GM23338 (cell line): ENCODE measurements at regions not wholly inside any gene's neighbourhood (a gene's known extent, or its start where the extent isn't known, plus 50 kb on each side); places are given as distances from the start of the nearest gene placed in this dataset.

Experiments
- ATAC-seq: fragments of 200-7000 bp; cut with Tn5 transposase; 3 replicates; pipeline ENCODE4 v1.9.1; 2020
- DNase-seq: peaks from one replicate; pipeline ENCODE4 v3.0.0-alpha.2; 2015; ENCODE audit warnings: low spot score
- H2AFZ ChIP-seq: fragments of 200-600 bp; sonication (generic); 2 replicates; pipeline ENCODE4 v1.8.0; 2016; ENCODE audit warnings: antibody characterized with exemption, mild to moderate bottlenecking, moderate library complexity
- H3F3A ChIP-seq: fragments of 200-600 bp; sonication (generic); replicated peaks from 2 replicates; pipeline ENCODE4 v1.8.0; 2017; ENCODE audit warnings: antibody characterized with exemption, mixed run types, low read depth
- H3K27ac ChIP-seq: fragments of 200-600 bp; sonication (generic); 2 replicates; pipeline ENCODE4 v1.6.1; 2016; ENCODE audit warnings: low read depth
- H3K27me3 ChIP-seq: fragments of 200-600 bp; sonication (generic); 2 replicates; pipeline ENCODE4 v1.8.0; 2016; ENCODE audit warnings: mild to moderate bottlenecking, mixed run types, moderate library complexity; ENCODE audit not compliant: insufficient read depth
- H3K36me3 ChIP-seq: fragments of 200-600 bp; sonication (generic); 2 replicates; pipeline ENCODE4 v1.8.0; 2016; ENCODE audit warnings: mild to moderate bottlenecking; ENCODE audit not compliant: insufficient read depth
- H3K4me1 ChIP-seq: fragments of 200-600 bp; sonication (generic); 2 replicates; pipeline ENCODE4 v1.8.0; 2016; ENCODE audit warnings: mild to moderate bottlenecking, moderate library complexity; ENCODE audit not compliant: insufficient read depth
- H3K4me2 ChIP-seq: fragments of 200-600 bp; sonication (generic); 2 replicates; pipeline ENCODE4 v1.7.1; 2017; ENCODE audit warnings: mixed run types
- H3K4me3 ChIP-seq: fragments of 200-600 bp; sonication (generic); 2 replicates; pipeline ENCODE4 v1.6.1; 2016; ENCODE audit warnings: mixed run types
- H3K79me2 ChIP-seq: fragments of 200-600 bp; sonication (generic); replicated peaks from 2 replicates; pipeline ENCODE4 v1.8.0; 2017; ENCODE audit warnings: mild to moderate bottlenecking; ENCODE audit not compliant: insufficient read depth
- H3K9me2 ChIP-seq: fragments of 200-600 bp; sonication (generic); 2 replicates; pipeline ENCODE4 v1.8.0; 2017; ENCODE audit not compliant: insufficient read depth
- H4K20me1 ChIP-seq: fragments of 200-600 bp; sonication (generic); replicated peaks from 2 replicates; pipeline ENCODE4 v1.8.0; 2017; ENCODE audit warnings: mild to moderate bottlenecking; ENCODE audit not compliant: insufficient read depth
- H3K27ac Mint-ChIP-seq: 2 replicates; pipeline ENCODE4 v1.8.0; 2020; ENCODE audit warnings: inconsistent platforms, mild to moderate bottlenecking, moderate library complexity, mixed read lengths
- H3K27me3 Mint-ChIP-seq: 3 replicates; pipeline ENCODE4 v1.8.0; 2022; ENCODE audit warnings: low read depth, mild to moderate bottlenecking, moderate library complexity, mixed read lengths, inconsistent platforms; ENCODE audit not compliant: insufficient read depth, poor library complexity
- H3K36me3 Mint-ChIP-seq: 3 replicates; pipeline ENCODE4 v1.8.0; 2021; ENCODE audit warnings: low read depth, mild to moderate bottlenecking, inconsistent platforms, moderate library complexity, mixed read lengths
- H3K4me1 Mint-ChIP-seq: 3 replicates; pipeline ENCODE4 v1.8.0; 2020; ENCODE audit warnings: mild to moderate bottlenecking, inconsistent platforms, mixed read lengths
- H3K4me3 Mint-ChIP-seq: 3 replicates; pipeline ENCODE4 v1.8.0; 2021; ENCODE audit warnings: moderate library complexity, mild to moderate bottlenecking, inconsistent platforms, mixed read lengths
- H3K9me3 Mint-ChIP-seq: 3 replicates; pipeline ENCODE4 v1.8.0; 2020; ENCODE audit warnings: moderate library complexity, mild to moderate bottlenecking, inconsistent platforms, mixed read lengths
- CREB1 ChIP-seq: fragments of 250-450 bp; sonication (Bioruptor Pico); IDR thresholded peaks from 2 replicates; pipeline ENCODE4 v1.5.0; 2020; ENCODE audit warnings: low read depth, mild to moderate bottlenecking, moderate library complexity
- ETS1 ChIP-seq: IDR thresholded peaks from 2 replicates; pipeline ENCODE4 v1.6.1; 2016; ENCODE audit warnings: antibody characterized with exemption
- EZH2 ChIP-seq: fragments of 200-600 bp; sonication (generic); IDR thresholded peaks from one replicate; pipeline ENCODE4 v1.8.0; 2017; ENCODE audit warnings: antibody characterized with exemption, mild to moderate bottlenecking, low read depth; ENCODE audit not compliant: unreplicated experiment
- EZH2phosphoT487 ChIP-seq: fragments of 200-600 bp; sonication (generic); IDR thresholded peaks from one replicate; pipeline ENCODE4 v1.8.1; 2018; ENCODE audit warnings: antibody characterized with exemption; ENCODE audit not compliant: unreplicated experiment
- JUNB ChIP-seq: IDR thresholded peaks from one replicate; pipeline ENCODE4 v1.6.1; 2016; ENCODE audit warnings: antibody characterized with exemption; ENCODE audit not compliant: unreplicated experiment
- NANOG ChIP-seq: IDR thresholded peaks from 2 replicates; pipeline ENCODE4 v1.6.1; 2016; ENCODE audit warnings: antibody characterized with exemption, borderline replicate concordance
- POLR2AphosphoS5 ChIP-seq: IDR thresholded peaks from 2 replicates; pipeline ENCODE4 v1.6.1; 2016; ENCODE audit warnings: antibody characterized with exemption, low read depth
- REST ChIP-seq: IDR thresholded peaks from one replicate; pipeline ENCODE4 v1.6.1; 2018; ENCODE audit warnings: antibody characterized with exemption; ENCODE audit not compliant: unreplicated experiment
- STAT1 ChIP-seq: IDR thresholded peaks from one replicate; pipeline ENCODE4 v1.6.1; 2016; ENCODE audit warnings: antibody characterized with exemption; ENCODE audit not compliant: unreplicated experiment
- ZNF114 ChIP-seq: fragments of 250-450 bp; sonication (Bioruptor Pico); IDR thresholded peaks from 2 replicates; pipeline ENCODE4 v1.5.0; 2020; ENCODE audit warnings: mild to moderate bottlenecking, moderate library complexity
- ZNF331 ChIP-seq: fragments of 250-450 bp; sonication (Bioruptor Pico); IDR thresholded peaks from 2 replicates; pipeline ENCODE4 v1.5.0; 2020; ENCODE audit warnings: low read depth, mild to moderate bottlenecking, moderate library complexity
- TF ChIP-seq, protein P1 (sequence below), 2 experiments: fragments of 200-600 bp in 1 of 2; sonication (generic) in 1 of 2; conservative IDR thresholded peaks; 2 replicates each; pipeline versions ENCODE4 v1.5.1 to v1.6.1; 2016 to 2017; ENCODE audit warnings: antibody characterized with exemption in 2 of 2, low read depth in 2 of 2, mild to moderate bottlenecking in 2 of 2, moderate library complexity in 1 of 2
- TF ChIP-seq, protein P2 (sequence below): fragments of 250-450 bp; sonication (Bioruptor Pico); IDR thresholded peaks from 2 replicates; pipeline ENCODE4 v1.5.0; 2020; ENCODE audit warnings: mild to moderate bottlenecking, moderate library complexity

GRCh38 chr3:69521286-69521685, 135.4 kb upstream of the FRMD4B start:
- no peaks in the 10 kb centered on the region for H3K4me1 ChIP-seq
- H4K20me1 ChIP-seq, result peaks cover 2% of the 10 kb centered on the region; the same call in 1 of the 2 replicates
- no peaks in the 10 kb centered on the region for H3F3A ChIP-seq
- H3K27me3 ChIP-seq, result no peaks in the 10 kb centered on the region
- no peak overlapping the region for H3K4me3 ChIP-seq
- Mint-ChIP-seq H3K27me3 (no peaks in the 10 kb centered on the region), H3K4me3 (no peak overlapping the region), H3K4me1 (no peaks in the 10 kb centered on the region), H3K9me3 (no peaks in the 10 kb centered on the region), H3K36me3 (no peaks in the 10 kb centered on the region), H3K27ac (no peak overlapping the region)
- no peaks in the 10 kb centered on the region for H3K79me2 ChIP-seq
- no peak overlapping the region for H2AFZ ChIP-seq
- TF ChIP-seq JUNB (no peak), REST (no peak), ETS1 (no peak), ZNF331 (CRISPR knock-in tag) (no peak), CREB1 (CRISPR knock-in tag) (no peak), EZH2phosphoT487 (no peak), ZNF114 (no peak), EZH2 (no peak), POLR2AphosphoS5 (no peak), STAT1 (no peak), NANOG (no peak)
- TF ChIP-seq, protein P1, sequence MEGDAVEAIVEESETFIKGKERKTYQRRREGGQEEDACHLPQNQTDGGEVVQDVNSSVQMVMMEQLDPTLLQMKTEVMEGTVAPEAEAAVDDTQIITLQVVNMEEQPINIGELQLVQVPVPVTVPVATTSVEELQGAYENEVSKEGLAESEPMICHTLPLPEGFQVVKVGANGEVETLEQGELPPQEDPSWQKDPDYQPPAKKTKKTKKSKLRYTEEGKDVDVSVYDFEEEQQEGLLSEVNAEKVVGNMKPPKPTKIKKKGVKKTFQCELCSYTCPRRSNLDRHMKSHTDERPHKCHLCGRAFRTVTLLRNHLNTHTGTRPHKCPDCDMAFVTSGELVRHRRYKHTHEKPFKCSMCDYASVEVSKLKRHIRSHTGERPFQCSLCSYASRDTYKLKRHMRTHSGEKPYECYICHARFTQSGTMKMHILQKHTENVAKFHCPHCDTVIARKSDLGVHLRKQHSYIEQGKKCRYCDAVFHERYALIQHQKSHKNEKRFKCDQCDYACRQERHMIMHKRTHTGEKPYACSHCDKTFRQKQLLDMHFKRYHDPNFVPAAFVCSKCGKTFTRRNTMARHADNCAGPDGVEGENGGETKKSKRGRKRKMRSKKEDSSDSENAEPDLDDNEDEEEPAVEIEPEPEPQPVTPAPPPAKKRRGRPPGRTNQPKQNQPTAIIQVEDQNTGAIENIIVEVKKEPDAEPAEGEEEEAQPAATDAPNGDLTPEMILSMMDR (conservative IDR thresholded peaks at IDR 0.05; ENCODE audit: low read depth in 2 of 2), result no peak
- TF ChIP-seq, protein P2, sequence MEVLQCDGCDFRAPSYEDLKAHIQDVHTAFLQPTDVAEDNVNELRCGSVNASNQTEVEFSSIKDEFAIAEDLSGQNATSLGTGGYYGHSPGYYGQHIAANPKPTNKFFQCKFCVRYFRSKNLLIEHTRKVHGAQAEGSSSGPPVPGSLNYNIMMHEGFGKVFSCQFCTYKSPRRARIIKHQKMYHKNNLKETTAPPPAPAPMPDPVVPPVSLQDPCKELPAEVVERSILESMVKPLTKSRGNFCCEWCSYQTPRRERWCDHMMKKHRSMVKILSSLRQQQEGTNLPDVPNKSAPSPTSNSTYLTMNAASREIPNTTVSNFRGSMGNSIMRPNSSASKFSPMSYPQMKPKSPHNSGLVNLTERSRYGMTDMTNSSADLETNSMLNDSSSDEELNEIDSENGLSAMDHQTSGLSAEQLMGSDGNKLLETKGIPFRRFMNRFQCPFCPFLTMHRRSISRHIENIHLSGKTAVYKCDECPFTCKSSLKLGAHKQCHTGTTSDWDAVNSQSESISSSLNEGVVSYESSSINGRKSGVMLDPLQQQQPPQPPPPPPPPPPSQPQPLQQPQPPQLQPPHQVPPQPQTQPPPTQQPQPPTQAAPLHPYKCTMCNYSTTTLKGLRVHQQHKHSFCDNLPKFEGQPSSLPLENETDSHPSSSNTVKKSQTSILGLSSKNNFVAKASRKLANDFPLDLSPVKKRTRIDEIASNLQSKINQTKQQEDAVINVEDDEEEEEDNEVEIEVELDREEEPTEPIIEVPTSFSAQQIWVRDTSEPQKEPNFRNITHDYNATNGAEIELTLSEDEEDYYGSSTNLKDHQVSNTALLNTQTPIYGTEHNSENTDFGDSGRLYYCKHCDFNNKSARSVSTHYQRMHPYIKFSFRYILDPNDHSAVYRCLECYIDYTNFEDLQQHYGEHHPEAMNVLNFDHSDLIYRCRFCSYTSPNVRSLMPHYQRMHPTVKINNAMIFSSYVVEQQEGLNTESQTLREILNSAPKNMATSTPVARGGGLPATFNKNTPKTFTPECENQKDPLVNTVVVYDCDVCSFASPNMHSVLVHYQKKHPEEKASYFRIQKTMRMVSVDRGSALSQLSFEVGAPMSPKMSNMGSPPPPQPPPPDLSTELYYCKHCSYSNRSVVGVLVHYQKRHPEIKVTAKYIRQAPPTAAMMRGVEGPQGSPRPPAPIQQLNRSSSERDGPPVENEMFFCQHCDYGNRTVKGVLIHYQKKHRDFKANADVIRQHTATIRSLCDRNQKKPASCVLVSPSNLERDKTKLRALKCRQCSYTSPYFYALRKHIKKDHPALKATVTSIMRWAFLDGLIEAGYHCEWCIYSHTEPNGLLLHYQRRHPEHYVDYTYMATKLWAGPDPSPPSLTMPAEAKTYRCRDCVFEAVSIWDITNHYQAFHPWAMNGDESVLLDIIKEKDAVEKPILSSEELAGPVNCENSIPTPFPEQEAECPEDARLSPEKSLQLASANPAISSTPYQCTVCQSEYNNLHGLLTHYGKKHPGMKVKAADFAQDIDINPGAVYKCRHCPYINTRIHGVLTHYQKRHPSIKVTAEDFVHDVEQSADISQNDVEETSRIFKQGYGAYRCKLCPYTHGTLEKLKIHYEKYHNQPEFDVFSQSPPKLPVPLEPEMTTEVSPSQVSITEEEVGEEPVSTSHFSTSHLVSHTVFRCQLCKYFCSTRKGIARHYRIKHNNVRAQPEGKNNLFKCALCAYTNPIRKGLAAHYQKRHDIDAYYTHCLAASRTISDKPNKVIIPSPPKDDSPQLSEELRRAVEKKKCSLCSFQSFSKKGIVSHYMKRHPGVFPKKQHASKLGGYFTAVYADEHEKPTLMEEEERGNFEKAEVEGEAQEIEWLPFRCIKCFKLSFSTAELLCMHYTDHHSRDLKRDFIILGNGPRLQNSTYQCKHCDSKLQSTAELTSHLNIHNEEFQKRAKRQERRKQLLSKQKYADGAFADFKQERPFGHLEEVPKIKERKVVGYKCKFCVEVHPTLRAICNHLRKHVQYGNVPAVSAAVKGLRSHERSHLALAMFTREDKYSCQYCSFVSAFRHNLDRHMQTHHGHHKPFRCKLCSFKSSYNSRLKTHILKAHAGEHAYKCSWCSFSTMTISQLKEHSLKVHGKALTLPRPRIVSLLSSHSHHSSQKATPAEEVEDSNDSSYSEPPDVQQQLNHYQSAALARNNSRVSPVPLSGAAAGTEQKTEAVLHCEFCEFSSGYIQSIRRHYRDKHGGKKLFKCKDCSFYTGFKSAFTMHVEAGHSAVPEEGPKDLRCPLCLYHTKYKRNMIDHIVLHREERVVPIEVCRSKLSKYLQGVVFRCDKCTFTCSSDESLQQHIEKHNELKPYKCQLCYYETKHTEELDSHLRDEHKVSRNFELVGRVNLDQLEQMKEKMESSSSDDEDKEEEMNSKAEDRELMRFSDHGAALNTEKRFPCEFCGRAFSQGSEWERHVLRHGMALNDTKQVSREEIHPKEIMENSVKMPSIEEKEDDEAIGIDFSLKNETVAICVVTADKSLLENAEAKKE (CRISPR knock-in tag), result no peak
- ATAC-seq, result no peak
- DNase-seq, result no peak
- no peak overlapping the region for H3K4me2 ChIP-seq
- no peaks in the 10 kb centered on the region for H3K36me3 ChIP-seq
- no peak overlapping the region for H3K27ac ChIP-seq
- H3K9me2 ChIP-seq, result no peaks in the 10 kb centered on the region
